ENCODE measurements at regions not wholly inside any gene's neighbourhood (a gene's known extent, or its start where the extent isn't known, plus 50 kb on each side); places are given as distances from the start of the nearest gene placed in this dataset.

GRCh38 chr22:47655930-47656329 is 893.5 kb downstream of the TBC1D22A start:
- TF ChIP-seq CTCF (IDR thresholded peaks at IDR 0.05) (no peak), ZFX (IDR thresholded peaks at IDR 0.05; ENCODE audit: borderline replicate concordance) (no peak)
